CD4-positive, alpha-beta T cell treated with Interleukin-6 for 4 hours (primary cell): ENCODE measurements at regions not wholly inside any gene's neighbourhood (a gene's known extent, or its start where the extent isn't known, plus 50 kb on each side); places are given as distances from the start of the nearest gene placed in this dataset.

Source experiments
- DNase-seq: peaks from one replicate; pipeline ENCODE4 v3.0.0-alpha.2; 2020; ENCODE audit warnings: mixed read lengths

DNA sequence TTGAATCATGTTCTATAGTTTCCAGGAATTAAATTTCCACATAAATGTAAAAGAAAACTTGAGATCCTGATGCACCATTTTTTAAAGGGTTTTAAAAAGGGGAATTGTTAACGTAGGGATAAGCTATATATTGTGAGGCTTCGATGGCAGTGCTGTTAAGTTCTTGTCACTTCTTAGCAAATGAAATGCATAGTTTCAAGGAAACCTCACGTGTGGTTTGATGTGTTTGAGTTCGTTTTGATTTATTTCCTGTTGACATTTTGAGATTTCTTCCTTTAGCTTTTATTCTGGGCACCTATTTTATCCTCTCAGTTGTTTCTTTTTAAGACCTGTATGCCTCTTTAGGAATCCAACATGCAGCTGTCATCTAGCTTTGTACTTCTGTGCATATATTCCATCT, 301.0 kb downstream of the DOCK8 start:
- no peak for DNase-seq

DNA sequence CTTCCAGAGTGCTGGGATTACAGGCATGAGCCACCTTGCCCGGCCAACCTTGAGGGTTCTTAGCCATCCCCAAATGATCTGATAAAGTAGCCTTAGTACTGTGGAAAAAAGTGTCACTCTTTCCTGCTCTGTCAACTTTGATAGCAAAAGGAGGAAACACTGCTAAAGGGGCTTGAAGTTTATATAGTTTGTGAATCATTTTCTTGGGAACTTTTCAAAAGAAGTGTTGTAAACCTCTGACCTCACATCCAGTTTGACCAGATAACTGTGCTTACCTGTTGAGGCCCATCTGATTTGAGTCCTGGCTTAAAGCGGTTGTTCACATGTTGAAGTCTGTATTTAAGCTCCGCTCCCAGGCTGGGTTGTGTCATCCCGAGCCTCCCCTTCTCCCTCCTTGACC, 303.3 kb downstream of the DOCK8 start:
- DNase-seq = no peak

DNA sequence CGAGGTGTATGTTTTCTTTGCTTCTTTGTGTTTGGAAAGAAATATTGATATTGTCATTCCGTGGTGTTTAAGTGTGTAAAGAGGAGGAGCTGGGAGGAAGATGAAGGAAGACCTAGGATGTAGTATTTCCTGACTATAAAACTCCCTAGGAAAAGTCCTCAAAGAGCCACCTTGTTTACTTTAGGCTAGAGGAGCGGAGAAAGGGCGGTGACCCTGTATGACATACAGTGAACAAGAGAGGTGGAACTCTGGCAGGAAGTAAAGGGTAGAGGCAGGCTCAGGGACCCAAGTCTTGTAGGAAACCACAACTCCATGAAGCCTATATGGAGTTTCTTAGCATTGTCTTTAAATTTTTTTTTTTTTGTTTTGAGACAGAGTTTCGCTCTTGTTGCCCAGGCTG, 303.9 kb downstream of the DOCK8 start:
- DNase-seq = peak; percentile 18

DNA sequence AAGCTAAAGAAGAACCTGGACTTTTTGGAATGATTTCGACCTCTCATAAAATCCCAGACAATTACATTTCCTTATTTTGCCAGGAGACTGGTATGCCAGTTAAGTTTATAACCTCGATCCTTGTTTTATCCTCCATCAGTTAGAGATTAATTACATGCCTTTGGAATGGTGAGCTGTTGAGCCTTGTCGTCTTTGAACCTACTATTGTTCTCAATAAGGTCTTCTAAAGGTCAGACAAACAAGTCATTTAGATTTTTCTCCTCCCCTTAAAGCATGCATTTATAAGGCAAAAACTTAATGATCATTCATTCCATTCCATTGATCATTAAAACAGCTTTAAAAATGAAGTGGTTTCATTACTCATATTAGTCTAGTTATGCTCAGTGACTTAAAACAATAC, 304.9 kb downstream of the DOCK8 start:
- DNase-seq = no peak

DNA sequence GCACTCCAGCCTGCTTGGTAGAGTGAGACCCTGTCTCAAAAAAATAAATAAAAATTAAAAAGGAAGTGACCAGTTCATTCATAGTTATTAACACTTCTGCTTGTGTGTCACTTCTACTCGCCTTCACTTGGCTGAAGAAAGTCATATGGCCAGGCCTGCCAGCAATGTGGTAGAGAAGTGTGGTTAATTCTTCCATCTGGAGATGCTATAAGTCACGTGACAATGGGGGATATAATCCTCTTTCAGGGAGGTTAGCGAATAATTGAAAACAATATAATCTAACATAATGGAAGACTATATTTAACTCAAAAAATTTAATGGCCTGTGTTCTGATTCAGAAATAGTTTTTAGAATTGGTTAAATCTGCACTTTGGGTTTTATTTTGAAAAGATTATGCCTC, 305.6 kb downstream of the DOCK8 start:
- DNase-seq = no peak

DNA sequence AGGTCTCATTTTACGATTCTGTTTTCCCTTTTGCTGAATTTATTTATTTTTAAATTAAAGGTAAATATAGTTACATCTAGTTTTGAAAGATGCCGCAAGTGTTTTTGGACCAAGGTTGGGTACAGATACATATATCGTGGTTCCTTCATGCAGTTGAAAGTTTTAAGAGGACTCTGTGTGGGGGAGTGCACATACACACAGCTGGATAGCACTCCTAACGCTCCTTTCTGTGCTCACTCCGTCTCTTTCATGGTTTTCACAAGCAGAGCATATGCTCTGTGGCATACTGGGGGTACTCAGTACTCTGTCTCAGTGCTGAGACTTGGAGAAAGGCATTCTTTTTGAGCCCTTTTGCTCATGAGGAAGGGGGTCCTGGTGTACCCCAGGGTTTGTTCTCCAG, 307.5 kb downstream of the DOCK8 start:
- DNase-seq = no peak

DNA sequence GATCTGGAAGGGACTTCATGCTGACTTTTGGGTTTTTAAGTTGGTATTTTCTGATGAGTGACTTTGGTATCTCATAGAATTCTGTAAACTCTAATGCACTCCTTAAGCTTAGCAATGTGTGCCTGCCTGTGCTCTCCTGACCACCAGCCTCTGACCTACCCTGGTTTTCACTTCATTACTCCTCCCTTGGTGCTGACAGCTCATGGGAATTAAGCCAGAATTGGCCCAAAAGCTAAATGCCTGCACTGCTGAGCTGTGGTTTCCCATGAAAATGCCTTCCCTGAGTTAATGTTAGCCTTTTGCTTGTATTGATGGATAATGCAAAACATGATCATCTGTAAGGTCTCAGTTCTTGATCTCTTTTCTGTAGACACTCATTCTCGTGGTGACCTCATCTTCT, 308.0 kb downstream of the DOCK8 start:
- DNase-seq = no peak

DNA sequence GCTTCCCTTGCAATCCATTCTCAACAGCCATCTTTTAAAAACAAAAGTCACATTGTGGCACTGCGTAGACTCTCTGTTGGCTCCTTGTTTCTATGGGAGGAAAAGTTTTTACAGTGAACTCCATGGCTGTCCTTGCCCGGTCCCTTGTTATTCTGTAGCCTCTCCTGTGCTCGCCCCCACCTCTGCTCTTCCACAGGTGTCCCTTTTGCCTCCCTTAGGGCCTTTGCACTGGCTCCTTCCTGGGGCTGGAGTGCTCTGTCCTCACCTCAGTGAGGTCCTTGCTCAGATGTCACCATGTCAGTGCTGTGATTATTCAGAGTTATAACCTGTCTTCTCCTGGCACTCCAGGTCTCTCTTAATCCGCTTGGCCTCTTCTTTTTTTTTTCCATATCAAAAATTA, 308.8 kb downstream of the DOCK8 start:
- no peak for DNase-seq

DNA sequence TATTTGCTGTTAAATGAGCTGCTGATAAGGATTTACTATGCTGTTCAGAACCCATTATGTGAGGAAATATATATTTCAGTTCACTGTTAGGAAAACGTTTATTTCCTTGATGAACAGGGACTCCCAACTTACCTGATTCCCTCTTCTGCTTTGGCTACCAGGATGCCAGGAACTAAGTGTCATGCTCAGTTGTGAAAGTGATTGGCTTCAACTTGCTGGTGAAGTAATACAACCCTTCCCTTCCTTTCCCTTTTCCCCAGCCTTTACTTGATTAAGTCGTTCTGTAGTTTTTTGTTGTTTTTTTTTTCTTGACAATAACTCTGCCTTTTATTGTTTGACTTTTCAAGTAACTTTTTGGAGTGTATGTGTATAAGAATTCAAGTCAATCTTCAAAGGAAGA, 309.3 kb downstream of the DOCK8 start:
- DNase-seq = no peak

DNA sequence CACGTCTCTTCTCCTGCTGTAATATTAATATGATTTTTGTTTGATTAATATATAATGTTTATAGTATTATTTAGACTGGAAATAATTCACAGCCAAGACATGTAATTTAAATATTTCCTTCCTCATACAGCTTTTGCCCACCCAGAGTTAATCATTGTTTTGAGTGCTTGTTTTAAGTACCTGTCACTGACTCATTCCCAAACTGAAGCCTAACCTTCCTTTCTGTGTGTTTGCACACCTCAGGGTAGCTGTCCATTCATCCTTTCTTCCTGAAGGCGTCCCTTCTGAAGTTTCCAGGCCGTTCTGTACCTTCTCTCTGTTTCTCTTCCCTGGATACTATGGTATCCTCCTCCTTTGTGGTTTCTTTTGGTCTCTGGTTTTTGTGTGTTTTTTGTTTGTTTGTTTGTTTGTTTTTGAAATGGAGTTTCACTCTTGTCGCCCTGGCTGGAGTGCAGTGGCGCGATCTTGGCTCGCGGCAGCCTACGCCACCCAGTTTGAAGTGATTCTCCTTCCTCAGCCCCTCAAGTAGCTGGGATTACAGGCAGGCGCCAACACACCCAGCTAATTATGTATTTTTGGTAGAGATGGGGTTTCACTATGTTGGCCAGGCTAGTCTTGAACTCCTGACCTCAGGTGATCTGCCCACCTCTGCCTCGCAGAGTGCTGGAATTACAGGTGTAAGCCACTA, 312.4 kb downstream of the DOCK8 start:
- no peak for DNase-seq

DNA sequence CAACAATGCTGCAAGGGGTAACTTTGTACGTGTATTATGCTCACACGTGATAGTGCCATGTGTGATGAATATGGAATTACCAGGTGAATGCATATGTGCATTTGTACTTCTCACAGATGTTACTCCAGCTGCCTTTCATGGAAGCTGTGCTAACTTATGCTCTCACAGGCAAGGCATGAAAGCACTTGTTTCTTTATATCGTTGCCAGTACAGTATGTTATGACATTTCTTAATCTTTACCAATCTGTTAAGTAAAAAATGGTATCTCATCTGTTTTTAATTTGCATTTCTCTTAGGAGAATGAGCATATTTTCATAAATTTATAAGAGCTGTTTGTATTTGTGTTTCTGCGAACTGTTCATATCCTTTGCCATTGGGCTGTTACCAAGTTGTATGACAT, 311.8 kb upstream of the DMRT1 start:
- DNase-seq = no peak

DNA sequence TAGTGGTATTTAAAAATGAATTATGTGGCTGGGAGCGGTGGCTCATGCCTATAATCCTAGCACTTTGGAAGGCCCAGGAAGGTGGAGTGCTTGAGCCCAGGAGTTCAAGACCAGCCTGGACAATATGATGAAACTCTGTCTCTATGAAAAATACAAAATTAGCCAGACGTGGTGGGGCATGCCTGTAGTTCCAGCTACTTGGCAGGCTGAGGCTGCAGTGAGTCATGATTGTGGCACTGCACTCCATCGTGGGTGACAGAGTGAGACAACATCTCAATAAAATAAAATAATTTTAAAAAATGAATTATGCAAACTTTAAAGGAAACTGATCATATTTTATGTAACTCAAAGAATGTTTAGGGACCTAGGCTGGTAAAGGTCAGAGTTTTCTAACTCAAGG, 310.8 kb upstream of the DMRT1 start:
- DNase-seq = no peak

DNA sequence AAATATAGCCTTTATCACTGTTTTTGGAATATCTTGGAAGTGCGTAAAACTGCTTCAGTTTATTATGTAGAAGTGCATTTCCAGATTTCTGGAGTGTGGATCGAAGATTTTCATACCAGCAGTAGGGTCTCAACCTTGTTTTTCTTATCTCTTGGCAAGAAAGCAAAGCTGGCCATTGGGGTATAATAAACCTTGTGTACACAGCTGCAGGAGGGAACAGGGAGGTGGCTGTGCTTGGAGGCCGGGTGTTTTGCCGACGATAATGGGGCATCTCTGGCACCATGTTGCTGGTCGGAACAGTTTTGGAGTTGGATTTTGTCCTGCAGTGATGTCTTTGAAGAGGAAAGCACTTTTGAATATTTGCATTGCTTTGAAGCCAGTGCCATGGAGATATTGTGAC, 308.8 kb upstream of the DMRT1 start:
- DNase-seq = no peak

DNA sequence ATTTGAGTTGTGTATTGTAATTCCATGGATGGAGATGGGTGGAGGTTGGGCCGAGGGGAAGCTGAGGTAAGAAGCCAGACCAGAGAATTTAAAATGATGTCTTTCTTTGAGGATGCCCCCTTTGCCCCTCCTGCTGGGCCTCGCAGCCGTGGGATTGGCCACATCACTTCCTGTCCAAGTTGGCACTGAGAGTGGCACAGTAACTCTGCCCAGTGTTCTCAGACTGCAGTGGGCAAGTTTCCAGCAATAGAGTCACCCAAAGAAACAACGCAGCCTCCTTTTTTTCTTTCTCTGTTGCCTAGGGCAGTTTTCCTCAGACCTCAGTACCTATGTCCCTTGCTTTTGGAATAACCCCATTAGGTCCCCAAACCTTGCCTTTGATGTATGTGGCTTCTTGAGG, 306.6 kb upstream of the DMRT1 start:
- no peak for DNase-seq

DNA sequence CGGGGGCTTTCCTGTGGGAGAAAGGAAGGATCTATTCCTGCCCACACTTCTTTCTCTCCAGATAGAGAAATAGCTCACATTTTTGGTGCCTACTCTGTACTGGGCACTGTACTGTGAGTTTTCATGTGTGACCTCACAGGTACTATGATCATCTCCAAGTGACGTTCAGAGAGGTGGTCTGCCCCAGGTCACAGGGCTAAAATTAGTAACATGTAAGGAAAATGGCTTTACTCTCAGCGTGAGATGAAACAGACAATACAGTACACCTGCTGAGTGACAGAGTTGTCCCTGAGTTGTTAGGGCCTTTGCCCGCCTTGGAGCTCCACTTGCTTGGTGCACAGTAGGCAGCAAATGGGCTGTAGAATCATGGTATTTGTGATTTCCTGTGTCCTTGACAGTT, 306.1 kb upstream of the DMRT1 start:
- DNase-seq = no peak

DNA sequence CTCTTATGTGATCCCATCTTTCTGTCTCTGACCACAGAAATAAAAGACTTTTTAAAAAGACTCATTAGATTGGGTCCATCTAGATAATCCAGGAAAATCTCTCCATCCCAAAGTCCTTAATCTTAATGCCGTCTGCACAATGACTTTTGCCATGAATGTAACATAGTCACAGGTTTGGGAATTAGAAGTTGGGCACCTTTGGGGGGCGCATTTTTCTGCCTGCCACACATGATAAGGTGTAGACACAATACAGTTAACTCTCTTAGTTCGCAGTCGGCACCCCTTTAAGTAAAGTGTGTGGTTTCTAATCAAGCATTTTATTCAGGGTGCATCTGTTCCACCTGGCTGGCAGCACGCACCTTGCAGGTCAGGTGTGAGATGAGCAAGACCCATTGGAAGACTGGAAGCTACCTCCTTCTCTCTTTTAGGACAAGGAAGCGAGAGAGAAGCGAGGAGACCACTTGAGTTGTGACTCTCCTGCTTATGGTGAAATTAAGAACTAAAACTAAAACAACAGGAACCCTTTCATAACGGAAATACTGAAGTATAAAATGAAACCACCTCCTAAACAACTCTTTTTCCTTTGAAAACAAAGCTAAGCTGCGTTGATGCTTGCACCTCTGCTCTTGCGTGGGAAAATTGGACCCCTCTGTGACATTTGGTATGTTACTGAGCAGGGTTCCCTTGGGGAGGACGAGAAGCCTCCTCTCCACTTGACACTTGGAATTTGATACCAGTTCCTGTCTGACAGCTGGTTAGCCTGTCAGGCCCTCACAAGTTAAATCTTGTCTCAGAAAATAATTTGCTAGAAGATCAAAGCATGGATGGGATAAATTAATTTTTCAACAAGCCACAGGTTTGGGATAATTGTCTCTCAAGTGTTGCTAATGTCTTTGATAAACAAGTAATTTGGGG, 304.6 kb upstream of the DMRT1 start:
- DNase-seq = peak; percentile 19

DNA sequence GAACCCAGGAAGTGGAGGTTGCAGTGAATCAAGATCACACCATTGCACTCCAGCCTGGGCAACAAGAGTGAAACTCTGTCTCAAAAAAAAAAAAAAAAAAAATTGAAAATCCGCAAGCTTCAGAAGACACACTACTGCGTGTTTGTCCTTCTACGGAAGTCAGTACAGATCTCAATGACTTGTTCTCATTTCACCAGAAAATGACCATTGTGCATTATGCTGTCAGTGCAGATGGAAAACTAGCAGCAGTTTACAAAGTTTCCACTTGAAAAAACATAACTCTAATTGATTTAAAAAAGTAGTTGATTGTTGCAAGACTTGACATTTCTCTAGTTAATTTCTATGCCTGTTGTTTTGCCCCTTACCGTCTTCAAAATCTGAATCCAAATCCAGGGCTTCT, 298.0 kb upstream of the DMRT1 start:
- no peak for DNase-seq

DNA sequence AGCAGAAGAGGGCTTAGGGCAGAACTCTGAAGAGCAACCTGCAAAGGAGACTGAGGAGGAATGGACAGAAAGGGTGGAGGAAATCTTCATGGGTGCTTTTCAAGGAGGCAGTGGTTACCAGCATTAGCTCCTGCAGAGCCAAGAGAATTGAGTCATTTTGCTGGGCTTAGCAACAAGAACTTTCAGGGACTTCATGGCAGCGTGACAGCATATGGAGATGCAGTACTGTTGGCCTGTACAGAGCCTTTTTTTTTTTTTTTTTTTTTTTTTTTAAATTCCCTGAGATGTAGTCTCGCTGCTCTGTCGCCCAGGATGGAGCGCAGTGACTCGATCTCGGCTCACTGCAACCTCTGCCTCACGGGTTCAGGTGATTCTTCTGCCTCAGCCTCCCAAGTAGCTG, 296.0 kb upstream of the DMRT1 start:
- DNase-seq = no peak

DNA sequence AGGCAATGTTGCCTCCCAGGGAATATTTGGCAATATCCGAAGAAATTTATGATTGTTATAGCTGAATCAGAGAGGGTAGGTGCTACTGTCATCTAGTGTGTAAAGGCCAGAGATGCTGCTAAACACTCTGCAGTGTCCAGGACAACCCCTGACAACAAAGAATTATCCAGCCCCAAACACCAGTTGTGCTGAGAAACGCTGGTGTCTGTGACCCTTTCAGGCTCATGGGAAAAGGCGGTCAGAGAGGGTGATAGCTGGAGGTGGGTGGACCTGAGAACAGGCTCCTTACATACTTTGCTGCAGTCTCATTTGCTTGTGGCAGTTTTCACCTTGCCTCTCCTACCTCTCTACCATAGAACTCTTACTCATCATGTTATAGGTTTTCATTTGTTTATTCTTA, 295.3 kb upstream of the DMRT1 start:
- DNase-seq = no peak

DNA sequence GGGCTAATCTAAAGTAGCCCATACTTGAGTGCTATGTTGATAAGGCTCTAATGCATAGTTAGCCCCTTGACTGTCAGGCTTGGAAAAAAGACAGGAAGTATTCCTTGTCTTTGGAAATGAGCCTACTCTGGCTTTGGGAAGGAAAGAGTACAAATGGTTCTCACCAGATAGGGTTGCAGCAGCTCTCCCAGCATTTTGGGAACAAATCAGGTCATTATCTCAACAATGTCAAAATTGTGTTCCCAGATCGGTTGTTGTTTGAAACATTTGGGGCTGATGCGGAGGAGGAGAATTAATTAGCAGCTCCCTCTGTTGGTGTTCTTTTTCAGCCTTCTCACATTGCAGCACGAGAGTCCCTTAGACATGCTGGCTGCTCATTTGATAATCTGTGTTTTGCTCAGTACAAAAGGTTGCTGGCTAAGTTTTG, 294.7 kb upstream of the DMRT1 start:
- DNase-seq = peak; percentile 13

DNA sequence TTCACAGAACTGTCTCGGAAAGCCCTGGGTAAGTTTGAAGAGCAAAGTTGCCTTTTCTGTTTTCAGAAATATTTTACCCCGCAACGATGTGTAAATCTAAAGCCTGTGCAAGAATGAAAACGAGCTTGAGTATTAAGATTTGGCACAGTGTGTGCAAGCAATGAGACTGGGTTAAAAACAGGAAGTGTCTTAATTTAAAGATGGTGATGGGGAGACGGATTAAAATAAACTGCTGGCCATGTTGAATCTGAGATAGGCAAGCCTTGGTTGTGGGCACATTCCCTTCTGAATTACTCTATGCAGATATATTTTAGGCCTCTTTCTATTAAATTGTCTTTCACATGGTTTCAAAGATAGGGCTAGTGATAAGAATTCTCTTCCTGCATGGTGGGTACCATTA, 294.2 kb upstream of the DMRT1 start:
- no peak for DNase-seq

DNA sequence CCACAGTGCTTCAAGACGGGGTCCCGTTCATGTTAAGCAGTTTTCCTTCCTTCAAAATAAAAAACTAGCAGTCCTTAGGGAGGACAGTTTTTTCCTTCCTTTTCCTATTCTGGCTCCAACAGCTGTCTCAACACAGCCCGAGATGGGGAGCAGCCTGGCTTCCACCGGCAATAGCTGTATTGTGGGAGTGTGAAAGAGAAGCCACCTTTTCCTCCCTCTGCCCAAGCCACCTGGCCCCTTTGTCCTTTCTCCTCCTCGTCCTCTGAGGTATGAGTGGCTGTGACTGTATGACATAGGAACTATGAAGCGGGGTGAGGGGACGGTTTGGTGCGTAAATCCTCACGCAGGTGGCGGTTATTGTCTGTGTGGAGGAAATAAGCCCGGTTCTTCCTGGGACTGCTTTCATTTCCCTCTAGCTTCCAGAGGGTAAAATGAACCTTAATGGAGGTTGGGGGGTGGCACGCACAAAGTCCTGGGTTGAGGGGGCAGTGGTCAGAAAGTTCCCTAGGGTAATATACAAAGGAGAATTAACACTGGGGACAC, 292.0 kb upstream of the DMRT1 start:
- no peak for DNase-seq

DNA sequence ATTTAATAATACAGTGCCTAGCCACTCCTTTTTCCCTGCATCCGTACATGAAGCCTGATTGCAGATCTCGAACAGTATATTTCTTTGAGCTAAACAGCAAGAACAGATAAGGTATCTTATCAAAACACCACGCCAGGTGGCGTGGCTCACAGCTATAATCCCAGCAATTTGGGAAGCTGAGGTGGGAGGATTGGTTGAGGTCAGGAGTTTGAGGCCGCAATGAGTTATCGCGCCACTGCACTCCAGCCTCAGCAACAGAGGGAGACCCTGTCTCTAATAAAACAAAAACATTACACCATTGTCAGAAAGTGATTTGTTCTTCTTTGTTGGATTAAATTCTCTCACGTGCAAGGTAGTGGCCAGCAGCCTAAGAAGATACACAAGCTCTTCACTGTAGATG, 291.2 kb upstream of the DMRT1 start:
- DNase-seq = no peak
